Sigmoid colon (tissue), 6 donors: ENCODE measurements at regions not wholly inside any gene's neighbourhood (a gene's known extent, or its start where the extent isn't known, plus 50 kb on each side); places are given as distances from the start of the nearest gene placed in this dataset.

Source experiments
- DNase-seq: peaks from one replicate; pipeline ENCODE4 v3.0.0-alpha.2; 2019
- H3K27ac ChIP-seq, 4 donors: fragments of 200-600 bp; sonication (generic); one replicate each; pipeline ENCODE4 v1.5.1; 2016 to 2019; ENCODE audit warnings: mild to moderate bottlenecking in 1 of 4
- H3K27me3 ChIP-seq, 3 donors: fragments of 200-600 bp; sonication (generic); one replicate each; pipeline ENCODE4 v1.5.1; 2019; ENCODE audit warnings: mild to moderate bottlenecking in 1 of 3
- H3K36me3 ChIP-seq, 4 donors: fragments of 200-600 bp; sonication (generic); one replicate each; pipeline ENCODE4 v1.5.1; 2016 to 2019
- H3K4me1 ChIP-seq, 4 donors: fragments of 200-600 bp; sonication (generic); one replicate each; pipeline ENCODE4 v1.5.1; 2017 to 2019
- H3K4me3 ChIP-seq, 4 donors: fragments of 200-600 bp; sonication (generic); one replicate each; pipeline ENCODE4 v1.5.1; 2017 to 2019; ENCODE audit warnings: mild to moderate bottlenecking in 2 of 4, moderate library complexity in 1 of 4
- H3K9me3 ChIP-seq, 4 donors: fragments of 200-600 bp in 3 of 4; sonication (generic) in 3 of 4; one replicate each; pipeline versions ENCODE4 v1.5.1 to v1.6.1; 2013 to 2019
- EP300 ChIP-seq, 4 donors: sonication (generic); formaldehyde crosslinking; IDR thresholded peaks; one replicate each; pipeline ENCODE4 v1.6.1; 2017; ENCODE audit warnings: antibody characterized with exemption in 4 of 4
- POLR2A ChIP-seq, 2 donors: fragments of 450-650 bp; IDR thresholded peaks; one replicate each; pipeline ENCODE4 v1.6.1; 2016; ENCODE audit warnings: antibody characterized with exemption in 2 of 2, mild to moderate bottlenecking in 2 of 2, moderate library complexity in 2 of 2
- POLR2AphosphoS5 ChIP-seq, 4 donors: sonication (generic); formaldehyde crosslinking; IDR thresholded peaks; one replicate each; pipeline ENCODE4 v1.6.1; 2017; ENCODE audit warnings: antibody characterized with exemption in 4 of 4
- WGBS, 2 donors: extraction: QIAGEN DNeasy Blood & Tissue Kit; methylation state at CpG; one replicate each; pipeline ENCODE4 v1.1.7; 2013; 5-methylcytosine and 5-hydroxymethylcytosine counted together
- intact Hi-C: fragments of 100-400 bp; cut with DNase I; formaldehyde crosslinking; loops from one replicate; pipeline ENCODE4 v1.15.1; 2023
- TF ChIP-seq, protein P1 (sequence below), 4 experiments: fragments of 450-650 bp in 3 of 4; fragments of 200-600 bp in 1 of 4; IDR thresholded peaks; one replicate each; pipeline ENCODE4 v1.5.1; 2016 to 2019; ENCODE audit warnings: antibody characterized with exemption in 4 of 4, mild to moderate bottlenecking in 3 of 4, moderate library complexity in 2 of 4
- donor health status: healthy with polysubstance abuse.
- donor health status: healthy.

GRCh38 chr9:12974671-12975070 lies 199.9 kb downstream of the LURAP1L start:
- no peak overlapping the region for H3K4me3 ChIP-seq
- intact Hi-C loops = loop anchor here (5.0 kb wide), 1 partner anchor 197 kb away; the partner anchor contains the start of gene LURAP1L
- peaks cover 0 to 45% (median 32%) of the 10 kb centered on the region in 4 donors for H3K4me1 ChIP-seq
- WGBS, 2 donors = 55 to 69% methylated on average over 1 of the region's 1 CpG
- H3K36me3 ChIP-seq = no peaks in the 10 kb centered on the region
- peak overlapping the region in 2 of 4 donors; percentile 77 to 78 for H3K27ac ChIP-seq
- DNase-seq = no peak
- TF ChIP-seq, protein P1, sequence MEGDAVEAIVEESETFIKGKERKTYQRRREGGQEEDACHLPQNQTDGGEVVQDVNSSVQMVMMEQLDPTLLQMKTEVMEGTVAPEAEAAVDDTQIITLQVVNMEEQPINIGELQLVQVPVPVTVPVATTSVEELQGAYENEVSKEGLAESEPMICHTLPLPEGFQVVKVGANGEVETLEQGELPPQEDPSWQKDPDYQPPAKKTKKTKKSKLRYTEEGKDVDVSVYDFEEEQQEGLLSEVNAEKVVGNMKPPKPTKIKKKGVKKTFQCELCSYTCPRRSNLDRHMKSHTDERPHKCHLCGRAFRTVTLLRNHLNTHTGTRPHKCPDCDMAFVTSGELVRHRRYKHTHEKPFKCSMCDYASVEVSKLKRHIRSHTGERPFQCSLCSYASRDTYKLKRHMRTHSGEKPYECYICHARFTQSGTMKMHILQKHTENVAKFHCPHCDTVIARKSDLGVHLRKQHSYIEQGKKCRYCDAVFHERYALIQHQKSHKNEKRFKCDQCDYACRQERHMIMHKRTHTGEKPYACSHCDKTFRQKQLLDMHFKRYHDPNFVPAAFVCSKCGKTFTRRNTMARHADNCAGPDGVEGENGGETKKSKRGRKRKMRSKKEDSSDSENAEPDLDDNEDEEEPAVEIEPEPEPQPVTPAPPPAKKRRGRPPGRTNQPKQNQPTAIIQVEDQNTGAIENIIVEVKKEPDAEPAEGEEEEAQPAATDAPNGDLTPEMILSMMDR (IDR thresholded peaks at IDR 0.05) = no peak
- TF ChIP-seq POLR2AphosphoS5 (IDR thresholded peaks at IDR 0.05) (no peak), POLR2A (IDR thresholded peaks at IDR 0.05) (no peak), EP300 (IDR thresholded peaks at IDR 0.05) (no peak)
- H3K27me3 ChIP-seq = no peaks in the 10 kb centered on the region
- H3K9me3 ChIP-seq = no peaks in the 10 kb centered on the region

GRCh38 chr9:12975496-12975895 lies 200.7 kb downstream of the LURAP1L start:
- DNase-seq = no peak
- Histone ChIP-seq H3K36me3 (no peaks in the 10 kb centered on the region), H3K4me3 (no peak overlapping the region), H3K27ac (peak overlapping the region in 1 of 4 donors; percentile 34), H3K4me1 (peaks cover 0 to 45% (median 32%) of the 10 kb centered on the region in 4 donors), H3K9me3 (no peaks in the 10 kb centered on the region), H3K27me3 (no peaks in the 10 kb centered on the region)
- TF ChIP-seq EP300 (IDR thresholded peaks at IDR 0.05) (no peak), POLR2A (IDR thresholded peaks at IDR 0.05) (no peak), POLR2AphosphoS5 (IDR thresholded peaks at IDR 0.05) (no peak)
- TF ChIP-seq, protein P1 (IDR thresholded peaks at IDR 0.05) = no peak
- 47 to 68% methylated on average over 2 of the region's 2 CpGs for WGBS, 2 donors
- intact Hi-C loops = no loop called here

- 67 to 76% methylated on average over 3 of the region's 3 CpGs for WGBS, 2 donors
- H3K9me3 ChIP-seq = no peaks in the 10 kb centered on the region
- H3K36me3 ChIP-seq = no peaks in the 10 kb centered on the region
- TF ChIP-seq POLR2AphosphoS5 (IDR thresholded peaks at IDR 0.05) = no peak
- TF ChIP-seq, protein P1 (IDR thresholded peaks at IDR 0.05) = no peak
- TF ChIP-seq EP300 (IDR thresholded peaks at IDR 0.05) = no peak
- H3K4me1 ChIP-seq = peaks cover 0 to 14% (median 5%) of the 10 kb centered on the region in 4 donors
- H3K4me3 ChIP-seq = no peak overlapping the region
- no peak for DNase-seq
- intact Hi-C loops = no loop called here
- H3K27ac ChIP-seq = no peak overlapping the region
- H3K27me3 ChIP-seq = no peaks in the 10 kb centered on the region
These were observed 205.4 kb downstream of the LURAP1L start for GRCh38 chr9:12980085-12980851.

DNA sequence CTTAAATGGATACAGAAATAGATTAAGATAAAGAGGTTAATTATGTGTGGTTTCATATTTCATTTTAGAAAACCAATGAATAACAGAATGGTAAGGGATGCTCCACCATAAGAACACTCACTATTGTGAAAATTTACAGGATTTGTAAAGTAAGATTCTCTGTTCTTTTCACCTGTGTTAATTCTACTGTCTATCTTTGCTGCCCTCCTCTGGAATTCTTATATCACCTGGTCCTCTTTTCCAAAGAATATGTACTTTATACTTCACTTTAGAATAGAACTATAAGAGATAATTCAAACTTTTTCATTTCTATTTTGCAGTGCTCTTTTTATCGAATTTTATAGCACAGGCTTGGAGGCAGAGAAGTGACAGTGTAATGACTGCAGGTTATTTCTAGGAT lies 213.4 kb downstream of the LURAP1L start:
- DNase-seq = no peak
- no peaks in the 10 kb centered on the region for H3K9me3 ChIP-seq
- intact Hi-C loops = no loop called here
- peaks cover 0 to 8% (median 4%) of the 10 kb centered on the region in 4 donors for H3K4me1 ChIP-seq
- H3K4me3 ChIP-seq = no peak overlapping the region
- 72 to 81% methylated on average over 1 of the region's 1 CpG for WGBS, 2 donors
- no peaks in the 10 kb centered on the region for H3K36me3 ChIP-seq
- H3K27ac ChIP-seq = no peak overlapping the region
- TF ChIP-seq POLR2AphosphoS5 (IDR thresholded peaks at IDR 0.05) (no peak), POLR2A (IDR thresholded peaks at IDR 0.05) (no peak), EP300 (IDR thresholded peaks at IDR 0.05) (no peak)
- TF ChIP-seq, protein P1 (IDR thresholded peaks at IDR 0.05) = no peak
- no peaks in the 10 kb centered on the region for H3K27me3 ChIP-seq
